ENCODE measurements at regions not wholly inside any gene's neighbourhood (a gene's known extent, or its start where the extent isn't known, plus 50 kb on each side); places are given as distances from the start of the nearest gene placed in this dataset.

DNA sequence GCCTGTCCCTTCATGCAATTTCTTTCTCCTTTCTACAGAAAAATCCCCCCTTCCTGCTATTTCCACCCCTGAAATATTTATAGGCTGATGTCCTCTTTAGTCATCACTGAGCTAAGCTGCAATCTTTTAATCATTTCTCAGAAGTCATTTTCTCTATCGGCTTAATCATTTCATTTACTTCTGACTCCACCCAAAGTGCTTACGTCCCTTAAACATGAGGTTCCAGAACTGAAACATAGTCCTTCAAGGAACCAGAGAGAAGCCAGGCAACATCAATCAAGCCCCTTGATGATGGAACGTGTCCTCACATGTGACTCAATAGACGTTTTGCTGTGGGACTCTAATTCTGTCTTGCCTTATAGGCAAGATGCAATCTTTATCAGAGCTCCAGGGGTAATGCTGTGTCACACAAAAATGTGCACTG is 148.7 kb upstream of the KRR1 start:
- Histone ChIP-seq H3K27me3 (ENCODE audit: control insufficient read depth in 4 of 4, insufficient read depth in 4 of 4, low read length in 3 of 4) (no peaks in the 10 kb centered on the region), H3K27ac (ENCODE audit: low read depth in 1 of 2, low read length in 2 of 2) (no peak overlapping the region), H3K9me3 (ENCODE audit: control insufficient read depth in 4 of 4, low read length in 3 of 4) (no peaks in the 10 kb centered on the region), H3K36me3 (ENCODE audit: control insufficient read depth in 4 of 4, insufficient read depth in 3 of 4, low read depth in 1 of 4, low read length in 3 of 4) (no peaks in the 10 kb centered on the region), H3K9ac (ENCODE audit: low read depth in 1 of 2, low read length in 2 of 2) (no peak overlapping the region), H3K4me1 (ENCODE audit: control insufficient read depth in 4 of 4, insufficient read depth in 4 of 4, low read length in 3 of 4) (no peaks in the 10 kb centered on the region), H3K4me3 (ENCODE audit: low read depth in 1 of 3, low read length in 3 of 3) (no peak overlapping the region)
- WGBS, result 84% methylated on average over 4 of the region's 4 CpGs
- TF ChIP-seq, protein P1, sequence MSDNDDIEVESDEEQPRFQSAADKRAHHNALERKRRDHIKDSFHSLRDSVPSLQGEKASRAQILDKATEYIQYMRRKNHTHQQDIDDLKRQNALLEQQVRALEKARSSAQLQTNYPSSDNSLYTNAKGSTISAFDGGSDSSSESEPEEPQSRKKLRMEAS (IDR thresholded peaks at IDR 0.05), result no peak
- TF ChIP-seq FOXA2 (IDR thresholded peaks at IDR 0.05), result no peak
- TF ChIP-seq FOXA1 (IDR thresholded peaks at IDR 0.05), result no peak
- no peak for TF ChIP-seq RAD21 (IDR thresholded peaks at IDR 0.05)
- TF ChIP-seq HNF4A (conservative IDR thresholded peaks at IDR 0.05), result no peak
- TF ChIP-seq EGR1 (IDR thresholded peaks at IDR 0.05; ENCODE audit: low read depth in 2 of 2), result no peak
- no peak for TF ChIP-seq RXRA (IDR thresholded peaks at IDR 0.05)
- TF ChIP-seq HNF4G (IDR thresholded peaks at IDR 0.05), result no peak
- no peak for TF ChIP-seq GABPA (IDR thresholded peaks at IDR 0.05 in 1 of 2, conservative IDR thresholded peaks at IDR 0.05 in 1 of 2)
- TF ChIP-seq NR2F2 (IDR thresholded peaks at IDR 0.05), result no peak
- TF ChIP-seq REST (IDR thresholded peaks at IDR 0.05), result no peak
- TF ChIP-seq YY1 (IDR thresholded peaks at IDR 0.05), result no peak
- TF ChIP-seq CTCF (IDR thresholded peaks at IDR 0.05; ENCODE audit: low read depth, low read length, missing input control), result no peak
- no peak for TF ChIP-seq SP1 (IDR thresholded peaks at IDR 0.05)
- TF ChIP-seq ATF3 (IDR thresholded peaks at IDR 0.05), result no peak
- no peak for TF ChIP-seq TAF1 (conservative IDR thresholded peaks at IDR 0.05)
- DNase-seq (ENCODE audit: low spot score), result no peak

DNA sequence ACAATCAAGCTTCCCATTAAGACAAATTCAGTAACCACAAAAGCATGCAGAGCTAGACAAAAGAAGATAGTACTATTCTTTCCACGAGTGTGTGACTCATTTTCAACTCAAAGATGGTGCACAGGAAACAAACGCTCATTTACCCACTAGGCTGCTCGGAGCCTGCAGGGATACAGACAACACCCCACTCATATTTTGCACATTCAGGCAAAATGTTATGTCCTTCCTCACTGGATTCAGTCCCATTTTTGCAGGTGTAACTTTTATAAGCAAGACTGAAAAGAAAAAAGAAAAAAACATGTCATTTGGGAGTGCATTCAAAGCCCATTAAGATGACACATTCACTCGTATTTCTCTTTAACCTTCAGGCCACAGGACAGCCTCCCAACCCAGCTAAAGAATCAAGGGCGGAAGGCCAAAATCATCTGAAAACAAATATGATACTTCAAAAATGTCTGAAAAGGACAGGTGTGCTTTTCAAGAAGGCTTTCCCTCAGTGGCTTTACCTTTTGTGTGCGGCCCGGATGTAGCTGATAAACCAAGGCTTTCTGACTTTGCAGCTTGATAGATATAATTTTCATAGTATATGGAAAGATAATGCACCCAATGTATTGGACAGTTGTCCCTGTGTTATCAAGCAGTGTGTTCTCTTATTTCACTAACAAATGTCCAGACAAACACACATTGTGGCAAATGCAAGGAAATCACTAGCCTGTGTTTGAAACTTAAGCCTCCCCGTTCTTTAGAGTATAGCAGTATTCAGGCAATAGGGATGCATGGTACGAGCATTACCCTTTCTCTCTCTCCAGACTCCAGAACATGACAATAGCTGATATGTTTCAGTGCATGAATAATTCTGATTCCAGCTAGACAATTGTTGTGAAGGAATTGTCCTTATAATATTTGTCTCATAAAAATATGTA is 147.8 kb upstream of the KRR1 start:
- Histone ChIP-seq H3K4me3 (ENCODE audit: low read depth in 1 of 3, low read length in 3 of 3) (no peak overlapping the region), H3K36me3 (ENCODE audit: control insufficient read depth in 4 of 4, insufficient read depth in 3 of 4, low read depth in 1 of 4, low read length in 3 of 4) (no peaks in the 10 kb centered on the region), H3K9me3 (ENCODE audit: control insufficient read depth in 4 of 4, low read length in 3 of 4) (no peaks in the 10 kb centered on the region), H3K27ac (ENCODE audit: low read depth in 1 of 2, low read length in 2 of 2) (no peak overlapping the region), H3K9ac (ENCODE audit: low read depth in 1 of 2, low read length in 2 of 2) (no peak overlapping the region), H3K27me3 (ENCODE audit: control insufficient read depth in 4 of 4, insufficient read depth in 4 of 4, low read length in 3 of 4) (no peaks in the 10 kb centered on the region), H3K4me1 (ENCODE audit: control insufficient read depth in 4 of 4, insufficient read depth in 4 of 4, low read length in 3 of 4) (no peaks in the 10 kb centered on the region)
- no peak for DNase-seq (ENCODE audit: low spot score)
- 78% methylated on average over 9 of the region's 9 CpGs for WGBS
- TF ChIP-seq NR2F2 (IDR thresholded peaks at IDR 0.05) (no peak), GABPA (IDR thresholded peaks at IDR 0.05 in 1 of 2, conservative IDR thresholded peaks at IDR 0.05 in 1 of 2) (no peak), YY1 (IDR thresholded peaks at IDR 0.05) (no peak), HNF4A (conservative IDR thresholded peaks at IDR 0.05) (no peak), EGR1 (IDR thresholded peaks at IDR 0.05; ENCODE audit: low read depth in 2 of 2) (no peak), JUND (IDR thresholded peaks at IDR 0.05) (no peak), TAF1 (conservative IDR thresholded peaks at IDR 0.05) (no peak), CTCF (IDR thresholded peaks at IDR 0.05; ENCODE audit: low read depth, low read length, missing input control) (no peak), ZBTB33 (IDR thresholded peaks at IDR 0.05) (no peak), RXRA (IDR thresholded peaks at IDR 0.05) (no peak), HNF4G (IDR thresholded peaks at IDR 0.05) (no peak)
- TF ChIP-seq, protein P1 (IDR thresholded peaks at IDR 0.05), result no peak

All from liver (tissue), 8 donors.